PC-9 (cell line): ENCODE measurements at regions not wholly inside any gene's neighbourhood (a gene's known extent, or its start where the extent isn't known, plus 50 kb on each side); places are given as distances from the start of the nearest gene placed in this dataset.

Experiments used
- BruUV-seq: library from RNA; stranded (reverse); fragments of 400-500 nt; replicated peaks from 2 replicates; lab custom pipeline; 2021; lab: Mats Ljungman, UMichigan
- CTCF ChIA-PET: fragments of 300-600 bp; sonication (Branson Sonifier 250); formaldehyde crosslinking; loops from one replicate; lab custom pipeline; 2022; ENCODE audit warnings: antibody characterized with exemption; lab: Charles Lee
- POLR2A ChIA-PET: fragments of 300-600 bp; sonication (Branson Sonifier 250); formaldehyde crosslinking; loops from one replicate; lab custom pipeline; 2022; ENCODE audit warnings: antibody characterized with exemption; ENCODE audit not compliant: unreplicated experiment; lab: Charles Lee
- DNase-seq, 2 experiments: peaks; one replicate each; pipeline versions ENCODE4 v3.0.0 to v3.0.0-alpha.2; 2015 to 2022; ENCODE audit warnings: mixed read lengths in 1 of 2
- H2AFZ ChIP-seq: fragments of 200-600 bp; sonication (generic); 2 replicates; pipeline ENCODE4 v1.8.1; 2017; ENCODE audit warnings: antibody characterized with exemption
- H3F3A ChIP-seq: fragments of 200-600 bp; sonication (generic); 2 replicates; pipeline ENCODE4 v1.8.1; 2017; ENCODE audit warnings: antibody characterized with exemption, mild to moderate bottlenecking, low read depth; ENCODE audit not compliant: insufficient read depth
- H3K27ac ChIP-seq: fragments of 200-600 bp; sonication (generic); 2 replicates; pipeline ENCODE4 v1.6.1; 2016; ENCODE audit warnings: mixed run types
- H3K27me3 ChIP-seq: fragments of 200-600 bp; sonication (generic); 2 replicates; pipeline ENCODE4 v1.6.1; 2016; ENCODE audit warnings: low read depth, mixed run types; ENCODE audit not compliant: insufficient read depth
- H3K36me3 ChIP-seq: fragments of 200-600 bp; sonication (generic); 2 replicates; pipeline ENCODE4 v1.6.1; 2016; ENCODE audit warnings: low read depth, mixed run types
- H3K4me1 ChIP-seq: fragments of 200-600 bp; sonication (generic); replicated peaks from 2 replicates; pipeline ENCODE4 v1.6.1; 2016; ENCODE audit warnings: mixed run types; ENCODE audit not compliant: insufficient read depth
- H3K4me2 ChIP-seq: fragments of 200-600 bp; sonication (generic); 2 replicates; pipeline ENCODE4 v1.6.1; 2017; ENCODE audit warnings: mixed run types
- H3K4me3 ChIP-seq: fragments of 200-600 bp; sonication (generic); 2 replicates; pipeline ENCODE4 v1.6.1; 2016; ENCODE audit warnings: mixed run types
- H3K79me2 ChIP-seq: fragments of 200-600 bp; sonication (generic); 2 replicates; pipeline ENCODE4 v1.6.1; 2017; ENCODE audit warnings: low read depth, mixed run types
- H3K9me2 ChIP-seq: fragments of 200-600 bp; sonication (generic); 2 replicates; pipeline ENCODE4 v1.8.1; 2017; ENCODE audit warnings: mild to moderate bottlenecking; ENCODE audit not compliant: insufficient read depth
- H3K9me3 ChIP-seq: fragments of 200-600 bp; sonication (generic); 2 replicates; pipeline ENCODE4 v1.8.1; 2016; ENCODE audit warnings: low read depth; ENCODE audit not compliant: insufficient read depth
- H4K20me1 ChIP-seq: fragments of 200-600 bp; sonication (generic); 2 replicates; pipeline ENCODE4 v1.8.1; 2017; ENCODE audit not compliant: insufficient read depth
- EZH2 ChIP-seq: fragments of 200-600 bp; sonication (generic); IDR thresholded peaks from 2 replicates; pipeline ENCODE4 v1.8.0; 2017; ENCODE audit warnings: antibody characterized with exemption, low read depth
- intact Hi-C: fragments of 100-400 bp; cut with micrococcal nuclease; formaldehyde crosslinking; loops from one replicate; pipeline ENCODE4 v1.10.0; 2022; ENCODE audit not compliant: unreplicated experiment
- TF ChIP-seq, protein P1 (sequence below): fragments of 200-600 bp; sonication (generic); conservative IDR thresholded peaks from 2 replicates; pipeline ENCODE4 v1.6.1; 2017; ENCODE audit warnings: mixed run types, antibody characterized with exemption, mild to moderate bottlenecking, moderate library complexity

DNA sequence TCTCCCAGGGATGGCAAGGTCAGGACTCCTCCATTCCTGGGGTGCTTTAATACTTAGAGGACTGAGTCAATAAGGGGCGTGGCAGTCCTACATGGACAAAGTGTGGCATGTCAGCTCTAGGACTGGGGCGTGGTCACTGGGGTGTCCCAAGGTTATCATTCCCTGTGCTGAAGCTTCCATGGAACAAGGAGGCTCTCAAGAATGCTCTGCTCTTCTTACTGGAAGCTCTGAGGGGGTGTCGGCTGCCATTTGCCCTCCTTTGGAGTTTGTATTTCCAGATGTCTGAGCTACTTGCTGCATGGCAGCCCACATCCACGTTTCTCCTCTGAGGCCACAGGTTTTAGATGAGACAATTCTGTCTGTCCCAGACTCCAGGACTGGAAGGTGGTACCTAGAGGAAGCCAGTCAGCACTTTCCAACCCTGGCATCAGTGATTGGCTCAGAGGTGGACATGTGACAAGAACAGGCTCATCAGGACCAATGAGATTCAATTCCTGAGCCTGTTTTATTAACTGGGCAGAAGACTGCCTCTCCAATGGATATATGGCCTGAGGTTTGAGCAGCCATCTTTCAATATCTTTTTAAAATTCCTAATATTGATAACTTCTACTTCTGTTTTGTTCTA, 128.9 kb upstream of the ARL4C start:
- no peaks in the 10 kb centered on the region for H3K9me3 ChIP-seq
- H3K36me3 ChIP-seq, result no peaks in the 10 kb centered on the region
- ChIA-PET POLR2A (interaction anchor here (0.6 to 0.7 kb wide), 2 partner anchors 45 to 66 kb away, joined by 3 to 6 read pairs; no protein-coding TSS in a partner anchor), CTCF (no interaction called here)
- DNase-seq, result no peak
- no peaks in the 10 kb centered on the region for H4K20me1 ChIP-seq
- intact Hi-C loops, result no loop called here
- no peaks in the 10 kb centered on the region for H3K9me2 ChIP-seq
- no peak overlapping the region for H3K4me2 ChIP-seq
- H3K4me3 ChIP-seq, result no peak overlapping the region
- H3K79me2 ChIP-seq, result no peaks in the 10 kb centered on the region
- no peaks in the 10 kb centered on the region for H3K27me3 ChIP-seq
- no TSS peak for BruUV-seq
- H3F3A ChIP-seq, result no peaks in the 10 kb centered on the region
- no peak overlapping the region for H2AFZ ChIP-seq
- H3K4me1 ChIP-seq, result peaks cover 6% of the 10 kb centered on the region
- no peak for TF ChIP-seq EZH2
- TF ChIP-seq, protein P1, sequence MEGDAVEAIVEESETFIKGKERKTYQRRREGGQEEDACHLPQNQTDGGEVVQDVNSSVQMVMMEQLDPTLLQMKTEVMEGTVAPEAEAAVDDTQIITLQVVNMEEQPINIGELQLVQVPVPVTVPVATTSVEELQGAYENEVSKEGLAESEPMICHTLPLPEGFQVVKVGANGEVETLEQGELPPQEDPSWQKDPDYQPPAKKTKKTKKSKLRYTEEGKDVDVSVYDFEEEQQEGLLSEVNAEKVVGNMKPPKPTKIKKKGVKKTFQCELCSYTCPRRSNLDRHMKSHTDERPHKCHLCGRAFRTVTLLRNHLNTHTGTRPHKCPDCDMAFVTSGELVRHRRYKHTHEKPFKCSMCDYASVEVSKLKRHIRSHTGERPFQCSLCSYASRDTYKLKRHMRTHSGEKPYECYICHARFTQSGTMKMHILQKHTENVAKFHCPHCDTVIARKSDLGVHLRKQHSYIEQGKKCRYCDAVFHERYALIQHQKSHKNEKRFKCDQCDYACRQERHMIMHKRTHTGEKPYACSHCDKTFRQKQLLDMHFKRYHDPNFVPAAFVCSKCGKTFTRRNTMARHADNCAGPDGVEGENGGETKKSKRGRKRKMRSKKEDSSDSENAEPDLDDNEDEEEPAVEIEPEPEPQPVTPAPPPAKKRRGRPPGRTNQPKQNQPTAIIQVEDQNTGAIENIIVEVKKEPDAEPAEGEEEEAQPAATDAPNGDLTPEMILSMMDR, result no peak
- no peak overlapping the region for H3K27ac ChIP-seq

DNA sequence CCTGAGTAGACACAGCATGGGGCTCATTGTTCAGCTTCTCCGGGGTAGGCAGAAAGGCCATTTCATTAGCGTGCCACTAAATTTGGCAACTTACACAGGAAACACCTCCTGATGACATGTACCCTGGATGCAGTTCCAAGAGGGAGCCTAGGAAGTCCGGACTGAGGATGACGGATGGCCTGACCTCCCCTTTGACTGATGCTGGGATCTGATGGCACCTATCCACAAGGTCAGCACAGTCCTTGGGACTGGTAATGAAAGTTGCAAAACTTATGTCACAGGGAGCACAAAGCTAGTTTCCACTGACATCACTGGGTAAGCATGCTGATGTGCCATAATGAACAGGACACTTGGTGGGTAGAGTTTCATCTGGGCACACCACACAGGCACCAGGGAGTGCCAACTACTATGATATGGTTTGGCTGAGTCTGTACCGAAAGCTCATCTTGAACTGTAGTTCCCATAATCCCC, 126.7 kb upstream of the ARL4C start:
- no peaks in the 10 kb centered on the region for H3K4me1 ChIP-seq
- TF ChIP-seq, protein P1, result no peak
- no peak for TF ChIP-seq EZH2
- CTCF ChIA-PET, result no interaction called here
- no peak for DNase-seq
- H3K79me2 ChIP-seq, result no peaks in the 10 kb centered on the region
- no peaks in the 10 kb centered on the region for H3F3A ChIP-seq
- BruUV-seq, result no TSS peak
- no peaks in the 10 kb centered on the region for H4K20me1 ChIP-seq
- no peak overlapping the region for H2AFZ ChIP-seq
- no peak overlapping the region for H3K27ac ChIP-seq
- H3K4me2 ChIP-seq, result no peak overlapping the region
- H3K9me2 ChIP-seq, result no peaks in the 10 kb centered on the region
- no peaks in the 10 kb centered on the region for H3K36me3 ChIP-seq
- H3K27me3 ChIP-seq, result no peaks in the 10 kb centered on the region
- intact Hi-C loops, result no loop called here
- H3K9me3 ChIP-seq, result no peaks in the 10 kb centered on the region
- POLR2A ChIA-PET, result no interaction called here
- H3K4me3 ChIP-seq, result no peak overlapping the region

DNA sequence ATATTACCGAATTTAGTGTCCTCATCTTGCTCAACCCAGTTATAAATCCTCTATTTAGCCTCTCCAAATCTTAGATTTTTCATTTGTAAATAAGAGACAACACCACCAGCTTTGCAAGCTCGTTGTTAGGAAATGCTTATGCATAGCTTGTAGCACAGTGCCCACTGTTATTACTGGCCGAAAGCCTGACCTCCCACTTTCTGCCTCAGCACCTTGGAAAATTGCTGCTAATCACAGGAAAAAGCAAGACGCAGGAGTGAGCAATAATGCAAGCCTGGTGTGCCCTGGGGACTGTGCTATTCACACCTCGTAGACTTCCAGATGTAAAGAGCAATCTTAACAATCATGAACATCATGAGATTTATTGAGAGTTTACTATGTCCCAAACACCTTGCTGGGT, 124.2 kb upstream of the ARL4C start:
- ChIA-PET POLR2A (no interaction called here), CTCF (no interaction called here)
- BruUV-seq, result no TSS peak

More for the DNA sequence above, 124.2 kb upstream of the ARL4C start:
- TF ChIP-seq EZH2, result no peak
- TF ChIP-seq, protein P1, result no peak
- Histone ChIP-seq H3F3A (no peaks in the 10 kb centered on the region), H3K4me2 (no peak overlapping the region), H2AFZ (no peak overlapping the region), H3K27me3 (no peaks in the 10 kb centered on the region), H4K20me1 (no peaks in the 10 kb centered on the region), H3K9me2 (no peaks in the 10 kb centered on the region), H3K9me3 (no peaks in the 10 kb centered on the region), H3K4me1 (no peaks in the 10 kb centered on the region), H3K36me3 (no peaks in the 10 kb centered on the region), H3K79me2 (no peaks in the 10 kb centered on the region), H3K27ac (no peak overlapping the region), H3K4me3 (no peak overlapping the region)
- no peak for DNase-seq
- intact Hi-C loops, result no loop called here
